Liver (tissue), 8 donors: ENCODE measurements at regions not wholly inside any gene's neighbourhood (a gene's known extent, or its start where the extent isn't known, plus 50 kb on each side); places are given as distances from the start of the nearest gene placed in this dataset.

ENCODE experiments used
- DNase-seq: peaks from one replicate; pipeline ENCODE4 v3.0.0-alpha.2; 2017; ENCODE audit warnings: low spot score
- H3K27ac ChIP-seq, 2 donors: one replicate each; pipeline ENCODE4 v1.7.0; 2013; ENCODE audit warnings: inconsistent platforms in 2 of 2, low read length in 2 of 2, control low read depth in 1 of 2, low read depth in 1 of 2, mild to moderate bottlenecking in 1 of 2
- H3K27me3 ChIP-seq, 4 donors: one replicate each; pipeline versions ENCODE4 v1.6.1 to v1.7.0; 2013; ENCODE audit warnings: low read length in 3 of 4, inconsistent platforms in 1 of 4, mild to moderate bottlenecking in 1 of 4, moderate library complexity in 1 of 4; ENCODE audit not compliant: control insufficient read depth in 4 of 4, insufficient read depth in 4 of 4
- H3K36me3 ChIP-seq, 4 donors: one replicate each; pipeline versions ENCODE4 v1.6.1 to v1.7.0; 2013; ENCODE audit warnings: low read length in 3 of 4, mild to moderate bottlenecking in 3 of 4, low read depth in 1 of 4, moderate library complexity in 1 of 4; ENCODE audit not compliant: control insufficient read depth in 4 of 4, insufficient read depth in 3 of 4
- H3K4me1 ChIP-seq, 4 donors: one replicate each; pipeline versions ENCODE4 v1.6.1 to v1.7.0; 2013; ENCODE audit warnings: low read length in 3 of 4, mild to moderate bottlenecking in 3 of 4, moderate library complexity in 1 of 4; ENCODE audit not compliant: control insufficient read depth in 4 of 4, insufficient read depth in 4 of 4
- H3K4me3 ChIP-seq, 3 donors: one replicate each; pipeline versions ENCODE4 v1.6.1 to v1.7.0; 2013; ENCODE audit warnings: low read length in 3 of 3, control low read depth in 1 of 3, low read depth in 1 of 3, mild to moderate bottlenecking in 1 of 3
- H3K9ac ChIP-seq, 2 donors: one replicate each; pipeline ENCODE4 v1.7.0; 2013; ENCODE audit warnings: low read length in 2 of 2, mild to moderate bottlenecking in 2 of 2, moderate library complexity in 2 of 2, control low read depth in 1 of 2, low read depth in 1 of 2
- H3K9me3 ChIP-seq, 4 donors: one replicate each; pipeline versions ENCODE4 v1.6.1 to v1.7.0; 2013; ENCODE audit warnings: low read length in 3 of 4; ENCODE audit not compliant: control insufficient read depth in 4 of 4
- EGR1 ChIP-seq, 2 donors: IDR thresholded peaks; 2 replicates each; pipeline ENCODE4 v1.6.1; 2016 to 2018; ENCODE audit warnings: antibody characterized with exemption in 2 of 2, low read depth in 2 of 2
- FOXA2 ChIP-seq: IDR thresholded peaks from 2 replicates; pipeline ENCODE4 v1.6.1; 2016; ENCODE audit warnings: antibody characterized with exemption
- GABPA ChIP-seq, 2 donors: IDR thresholded peaks in 1 of 2; conservative IDR thresholded peaks in 1 of 2; 2 replicates each; pipeline ENCODE4 v1.6.1; 2016; ENCODE audit warnings: antibody characterized with exemption in 2 of 2, mild to moderate bottlenecking in 1 of 2, moderate library complexity in 1 of 2
- HNF4A ChIP-seq, 2 donors: conservative IDR thresholded peaks; 2 replicates each; pipeline ENCODE4 v1.6.1; 2016; ENCODE audit warnings: antibody characterized with exemption in 2 of 2, mild to moderate bottlenecking in 2 of 2
- HNF4G ChIP-seq: IDR thresholded peaks from 2 replicates; pipeline ENCODE4 v1.6.1; 2016; ENCODE audit warnings: antibody characterized with exemption
- JUND ChIP-seq, 2 donors: IDR thresholded peaks; 2 replicates each; pipeline ENCODE4 v1.6.1; 2016; ENCODE audit warnings: antibody characterized with exemption in 2 of 2
- NR2F2 ChIP-seq: IDR thresholded peaks from 2 replicates; pipeline ENCODE4 v1.6.1; 2016; ENCODE audit warnings: antibody characterized with exemption
- RXRA ChIP-seq, 2 donors: IDR thresholded peaks; 2 replicates each; pipeline ENCODE4 v1.6.1; 2017 to 2018; ENCODE audit warnings: antibody characterized with exemption in 2 of 2, mild to moderate bottlenecking in 1 of 2
- SP1 ChIP-seq: IDR thresholded peaks from 2 replicates; pipeline ENCODE4 v1.6.1; 2018; ENCODE audit warnings: antibody characterized with exemption, mild to moderate bottlenecking
- TAF1 ChIP-seq: conservative IDR thresholded peaks from 2 replicates; pipeline ENCODE4 v1.6.1; 2016; ENCODE audit warnings: antibody characterized with exemption, mild to moderate bottlenecking
- YY1 ChIP-seq: IDR thresholded peaks from 2 replicates; pipeline ENCODE4 v1.6.1; 2016; ENCODE audit warnings: antibody characterized with exemption, mild to moderate bottlenecking
- WGBS: extraction: QIAGEN DNeasy Blood & Tissue Kit; methylation state at CpG from one replicate; pipeline ENCODE4 v1.1.7; 2013; 5-methylcytosine and 5-hydroxymethylcytosine counted together
- TF ChIP-seq, protein P1 (sequence below): IDR thresholded peaks from 2 replicates; pipeline ENCODE4 v1.6.1; 2016; ENCODE audit warnings: antibody characterized with exemption
- TF ChIP-seq, protein P2 (sequence below): IDR thresholded peaks from 2 replicates; pipeline ENCODE4 v1.6.1; 2016; ENCODE audit warnings: antibody characterized with exemption, mild to moderate bottlenecking
- TF ChIP-seq, protein P3 (sequence below): IDR thresholded peaks from 2 replicates; pipeline ENCODE4 v1.6.1; 2016; ENCODE audit warnings: antibody characterized with exemption
- TF ChIP-seq, protein P4 (sequence below): fragments of 150-350 bp; IDR thresholded peaks from 2 replicates; pipeline ENCODE4 v1.5.1; 2017; ENCODE audit warnings: improper control_type of control experiment, low read depth, low read length; ENCODE audit not compliant: missing input control
- TF ChIP-seq, protein P5 (sequence below): IDR thresholded peaks from 2 replicates; pipeline ENCODE4 v1.6.1; 2016; ENCODE audit warnings: antibody characterized with exemption
- donor health status: healthy.
- donor health status: healthy.
- donor health status: healthy.
- donor health status: healthy.
- donor health status: healthy.

DNA sequence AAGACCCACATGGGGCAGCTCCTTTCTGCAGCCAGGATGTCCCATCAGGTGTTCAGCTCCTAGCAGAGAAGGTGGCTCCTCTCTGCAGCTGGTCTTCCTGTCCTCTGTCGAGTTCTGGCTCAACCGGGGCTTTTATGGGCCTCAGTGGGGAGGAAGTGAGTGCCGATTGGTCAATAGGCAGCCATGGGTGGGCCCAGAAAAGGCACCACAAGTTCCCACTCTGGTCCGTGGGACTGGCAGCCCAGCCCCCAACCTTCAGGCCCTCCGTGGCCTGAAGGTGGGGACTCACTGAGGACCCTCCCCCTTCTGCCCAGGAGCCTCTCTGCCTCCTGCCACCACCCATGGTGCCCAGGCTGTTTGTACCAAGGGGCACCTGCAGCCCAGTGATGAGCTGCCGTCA lies 161.7 kb upstream of the DUSP10 start:
- no peaks in the 10 kb centered on the region for H3K9me3 ChIP-seq
- no peak overlapping the region for H3K4me3 ChIP-seq
- H3K27me3 ChIP-seq = no peaks in the 10 kb centered on the region
- H3K4me1 ChIP-seq = no peaks in the 10 kb centered on the region
- 87% methylated on average over 6 of the region's 6 CpGs for WGBS
- no peak overlapping the region for H3K9ac ChIP-seq
- TF ChIP-seq GABPA (IDR thresholded peaks at IDR 0.05 in 1 of 2, conservative IDR thresholded peaks at IDR 0.05 in 1 of 2) = no peak
- no peak for TF ChIP-seq EGR1 (IDR thresholded peaks at IDR 0.05; ENCODE audit: low read depth in 2 of 2)
- TF ChIP-seq, protein P1, sequence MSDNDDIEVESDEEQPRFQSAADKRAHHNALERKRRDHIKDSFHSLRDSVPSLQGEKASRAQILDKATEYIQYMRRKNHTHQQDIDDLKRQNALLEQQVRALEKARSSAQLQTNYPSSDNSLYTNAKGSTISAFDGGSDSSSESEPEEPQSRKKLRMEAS = no peak
- TF ChIP-seq, protein P2, sequence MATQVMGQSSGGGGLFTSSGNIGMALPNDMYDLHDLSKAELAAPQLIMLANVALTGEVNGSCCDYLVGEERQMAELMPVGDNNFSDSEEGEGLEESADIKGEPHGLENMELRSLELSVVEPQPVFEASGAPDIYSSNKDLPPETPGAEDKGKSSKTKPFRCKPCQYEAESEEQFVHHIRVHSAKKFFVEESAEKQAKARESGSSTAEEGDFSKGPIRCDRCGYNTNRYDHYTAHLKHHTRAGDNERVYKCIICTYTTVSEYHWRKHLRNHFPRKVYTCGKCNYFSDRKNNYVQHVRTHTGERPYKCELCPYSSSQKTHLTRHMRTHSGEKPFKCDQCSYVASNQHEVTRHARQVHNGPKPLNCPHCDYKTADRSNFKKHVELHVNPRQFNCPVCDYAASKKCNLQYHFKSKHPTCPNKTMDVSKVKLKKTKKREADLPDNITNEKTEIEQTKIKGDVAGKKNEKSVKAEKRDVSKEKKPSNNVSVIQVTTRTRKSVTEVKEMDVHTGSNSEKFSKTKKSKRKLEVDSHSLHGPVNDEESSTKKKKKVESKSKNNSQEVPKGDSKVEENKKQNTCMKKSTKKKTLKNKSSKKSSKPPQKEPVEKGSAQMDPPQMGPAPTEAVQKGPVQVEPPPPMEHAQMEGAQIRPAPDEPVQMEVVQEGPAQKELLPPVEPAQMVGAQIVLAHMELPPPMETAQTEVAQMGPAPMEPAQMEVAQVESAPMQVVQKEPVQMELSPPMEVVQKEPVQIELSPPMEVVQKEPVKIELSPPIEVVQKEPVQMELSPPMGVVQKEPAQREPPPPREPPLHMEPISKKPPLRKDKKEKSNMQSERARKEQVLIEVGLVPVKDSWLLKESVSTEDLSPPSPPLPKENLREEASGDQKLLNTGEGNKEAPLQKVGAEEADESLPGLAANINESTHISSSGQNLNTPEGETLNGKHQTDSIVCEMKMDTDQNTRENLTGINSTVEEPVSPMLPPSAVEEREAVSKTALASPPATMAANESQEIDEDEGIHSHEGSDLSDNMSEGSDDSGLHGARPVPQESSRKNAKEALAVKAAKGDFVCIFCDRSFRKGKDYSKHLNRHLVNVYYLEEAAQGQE = no peak
- no peak for TF ChIP-seq NR2F2
- H3K27ac ChIP-seq = no peak overlapping the region
- H3K36me3 ChIP-seq = no peaks in the 10 kb centered on the region
- DNase-seq = no peak

DNA sequence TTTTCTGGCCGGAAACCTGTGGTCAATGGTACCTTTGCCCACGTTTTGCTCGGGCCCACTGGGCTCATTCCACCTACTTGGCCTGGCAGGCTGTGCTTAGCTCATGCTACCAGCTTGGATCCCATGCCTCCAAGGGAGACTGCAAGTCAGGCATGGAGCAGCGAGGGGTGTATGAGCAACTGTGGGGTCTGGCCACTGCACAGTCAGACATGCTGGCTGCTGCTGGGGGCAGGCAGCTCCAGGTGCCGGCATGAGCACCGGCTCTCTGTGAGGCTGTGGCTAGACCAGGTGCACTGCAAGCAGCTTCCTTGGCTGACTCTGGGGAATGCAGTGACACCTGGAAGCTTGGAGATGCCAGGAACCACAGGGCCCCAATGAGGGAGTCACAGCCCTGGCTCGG lies 161.1 kb upstream of the DUSP10 start:
- Histone ChIP-seq H3K27me3 (no peaks in the 10 kb centered on the region), H3K36me3 (no peaks in the 10 kb centered on the region), H3K9ac (no peak overlapping the region), H3K27ac (no peak overlapping the region), H3K9me3 (no peaks in the 10 kb centered on the region), H3K4me1 (no peaks in the 10 kb centered on the region), H3K4me3 (no peak overlapping the region)
- DNase-seq = no peak
- WGBS = 90% methylated on average over 7 of the region's 7 CpGs
- TF ChIP-seq NR2F2 = no peak
- no peak for TF ChIP-seq JUND (IDR thresholded peaks at IDR 0.05)
- TF ChIP-seq YY1 = no peak
- no peak for TF ChIP-seq EGR1 (IDR thresholded peaks at IDR 0.05; ENCODE audit: low read depth in 2 of 2)
- TF ChIP-seq FOXA2 = no peak
- TF ChIP-seq, protein P3, sequence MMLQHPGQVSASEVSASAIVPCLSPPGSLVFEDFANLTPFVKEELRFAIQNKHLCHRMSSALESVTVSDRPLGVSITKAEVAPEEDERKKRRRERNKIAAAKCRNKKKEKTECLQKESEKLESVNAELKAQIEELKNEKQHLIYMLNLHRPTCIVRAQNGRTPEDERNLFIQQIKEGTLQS = no peak
- TF ChIP-seq, protein P4, sequence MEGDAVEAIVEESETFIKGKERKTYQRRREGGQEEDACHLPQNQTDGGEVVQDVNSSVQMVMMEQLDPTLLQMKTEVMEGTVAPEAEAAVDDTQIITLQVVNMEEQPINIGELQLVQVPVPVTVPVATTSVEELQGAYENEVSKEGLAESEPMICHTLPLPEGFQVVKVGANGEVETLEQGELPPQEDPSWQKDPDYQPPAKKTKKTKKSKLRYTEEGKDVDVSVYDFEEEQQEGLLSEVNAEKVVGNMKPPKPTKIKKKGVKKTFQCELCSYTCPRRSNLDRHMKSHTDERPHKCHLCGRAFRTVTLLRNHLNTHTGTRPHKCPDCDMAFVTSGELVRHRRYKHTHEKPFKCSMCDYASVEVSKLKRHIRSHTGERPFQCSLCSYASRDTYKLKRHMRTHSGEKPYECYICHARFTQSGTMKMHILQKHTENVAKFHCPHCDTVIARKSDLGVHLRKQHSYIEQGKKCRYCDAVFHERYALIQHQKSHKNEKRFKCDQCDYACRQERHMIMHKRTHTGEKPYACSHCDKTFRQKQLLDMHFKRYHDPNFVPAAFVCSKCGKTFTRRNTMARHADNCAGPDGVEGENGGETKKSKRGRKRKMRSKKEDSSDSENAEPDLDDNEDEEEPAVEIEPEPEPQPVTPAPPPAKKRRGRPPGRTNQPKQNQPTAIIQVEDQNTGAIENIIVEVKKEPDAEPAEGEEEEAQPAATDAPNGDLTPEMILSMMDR = no peak
- TF ChIP-seq TAF1 = no peak
- TF ChIP-seq HNF4A (conservative IDR thresholded peaks at IDR 0.05) = no peak
- no peak for TF ChIP-seq SP1

DNA sequence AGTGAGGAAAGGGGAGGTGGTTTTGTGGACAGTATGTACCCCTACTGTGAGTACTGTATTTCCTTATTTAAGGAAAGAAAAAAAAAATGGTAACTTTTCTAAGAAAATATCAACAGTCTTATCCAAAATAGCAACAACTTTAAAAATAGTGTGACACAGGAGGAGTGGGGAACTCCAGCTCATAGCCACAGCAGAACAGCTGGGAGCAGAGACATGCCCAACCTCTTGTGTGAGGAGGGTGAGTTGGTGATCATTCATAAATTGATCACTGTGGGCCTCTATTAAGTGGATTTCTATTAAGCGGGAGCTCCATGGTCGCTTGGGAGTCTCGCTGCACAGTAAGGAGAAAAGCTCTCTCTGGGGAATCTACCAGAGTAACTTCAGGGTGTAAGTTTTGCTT lies 158.8 kb upstream of the DUSP10 start:
- Histone ChIP-seq H3K36me3 (no peaks in the 10 kb centered on the region), H3K27ac (no peak overlapping the region), H3K4me3 (no peak overlapping the region), H3K9ac (no peak overlapping the region), H3K27me3 (no peaks in the 10 kb centered on the region), H3K9me3 (no peaks in the 10 kb centered on the region), H3K4me1 (no peaks in the 10 kb centered on the region)
- over 99% methylated on average over 3 of the region's 3 CpGs for WGBS
- no peak for DNase-seq
- TF ChIP-seq, protein P5, sequence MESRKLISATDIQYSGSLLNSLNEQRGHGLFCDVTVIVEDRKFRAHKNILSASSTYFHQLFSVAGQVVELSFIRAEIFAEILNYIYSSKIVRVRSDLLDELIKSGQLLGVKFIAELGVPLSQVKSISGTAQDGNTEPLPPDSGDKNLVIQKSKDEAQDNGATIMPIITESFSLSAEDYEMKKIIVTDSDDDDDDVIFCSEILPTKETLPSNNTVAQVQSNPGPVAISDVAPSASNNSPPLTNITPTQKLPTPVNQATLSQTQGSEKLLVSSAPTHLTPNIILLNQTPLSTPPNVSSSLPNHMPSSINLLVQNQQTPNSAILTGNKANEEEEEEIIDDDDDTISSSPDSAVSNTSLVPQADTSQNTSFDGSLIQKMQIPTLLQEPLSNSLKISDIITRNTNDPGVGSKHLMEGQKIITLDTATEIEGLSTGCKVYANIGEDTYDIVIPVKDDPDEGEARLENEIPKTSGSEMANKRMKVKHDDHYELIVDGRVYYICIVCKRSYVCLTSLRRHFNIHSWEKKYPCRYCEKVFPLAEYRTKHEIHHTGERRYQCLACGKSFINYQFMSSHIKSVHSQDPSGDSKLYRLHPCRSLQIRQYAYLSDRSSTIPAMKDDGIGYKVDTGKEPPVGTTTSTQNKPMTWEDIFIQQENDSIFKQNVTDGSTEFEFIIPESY = no peak
- no peak for TF ChIP-seq RXRA (IDR thresholded peaks at IDR 0.05)
- TF ChIP-seq, protein P1 = no peak
- TF ChIP-seq JUND (IDR thresholded peaks at IDR 0.05) = no peak
- TF ChIP-seq HNF4G = no peak
- no peak for TF ChIP-seq YY1
- TF ChIP-seq, protein P4 = no peak
- no peak for TF ChIP-seq NR2F2
- TF ChIP-seq, protein P3 = no peak
- no peak for TF ChIP-seq GABPA (IDR thresholded peaks at IDR 0.05 in 1 of 2, conservative IDR thresholded peaks at IDR 0.05 in 1 of 2)
- no peak for TF ChIP-seq FOXA2
